ENCODE measurements at regions not wholly inside any gene's neighbourhood (a gene's known extent, or its start where the extent isn't known, plus 50 kb on each side); places are given as distances from the start of the nearest gene placed in this dataset.

DNA sequence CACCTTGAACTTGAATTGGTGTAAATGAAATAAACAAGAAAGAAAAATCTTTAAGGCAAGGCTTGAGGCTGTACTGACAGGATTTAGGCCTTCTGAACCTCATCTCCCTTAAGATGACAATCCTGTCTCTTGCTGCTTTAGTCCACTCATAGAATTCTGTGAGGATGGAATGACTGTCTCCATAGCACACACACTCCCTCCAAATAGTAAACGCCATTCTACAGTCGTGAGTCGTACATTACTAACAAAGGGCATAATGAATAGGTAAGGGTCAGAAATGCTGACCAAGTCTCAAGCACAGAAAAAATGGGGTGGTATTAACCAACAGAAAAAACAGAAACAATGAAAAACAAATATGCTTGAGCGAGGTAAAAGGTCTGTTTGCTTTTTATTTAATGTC, 71.8 kb upstream of the SIMC1 start:
- no peak for TF ChIP-seq ZNF70 (CRISPR knock-in tag; IDR thresholded peaks at IDR 0.05)
- TF ChIP-seq, protein P1, sequence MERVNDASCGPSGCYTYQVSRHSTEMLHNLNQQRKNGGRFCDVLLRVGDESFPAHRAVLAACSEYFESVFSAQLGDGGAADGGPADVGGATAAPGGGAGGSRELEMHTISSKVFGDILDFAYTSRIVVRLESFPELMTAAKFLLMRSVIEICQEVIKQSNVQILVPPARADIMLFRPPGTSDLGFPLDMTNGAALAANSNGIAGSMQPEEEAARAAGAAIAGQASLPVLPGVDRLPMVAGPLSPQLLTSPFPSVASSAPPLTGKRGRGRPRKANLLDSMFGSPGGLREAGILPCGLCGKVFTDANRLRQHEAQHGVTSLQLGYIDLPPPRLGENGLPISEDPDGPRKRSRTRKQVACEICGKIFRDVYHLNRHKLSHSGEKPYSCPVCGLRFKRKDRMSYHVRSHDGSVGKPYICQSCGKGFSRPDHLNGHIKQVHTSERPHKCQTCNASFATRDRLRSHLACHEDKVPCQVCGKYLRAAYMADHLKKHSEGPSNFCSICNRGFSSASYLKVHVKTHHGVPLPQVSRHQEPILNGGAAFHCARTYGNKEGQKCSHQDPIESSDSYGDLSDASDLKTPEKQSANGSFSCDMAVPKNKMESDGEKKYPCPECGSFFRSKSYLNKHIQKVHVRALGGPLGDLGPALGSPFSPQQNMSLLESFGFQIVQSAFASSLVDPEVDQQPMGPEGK (CRISPR knock-in tag; IDR thresholded peaks at IDR 0.05; ENCODE audit: borderline replicate concordance), result no peak
- no peak for TF ChIP-seq ZNF565 (CRISPR knock-in tag; conservative IDR thresholded peaks at IDR 0.05; ENCODE audit: low read depth)
- peak; percentile 90 for ATAC-seq

GRCh38 chr5:176167800-176168199, 70.4 kb upstream of the SIMC1 start:
- TF ChIP-seq, protein P2, sequence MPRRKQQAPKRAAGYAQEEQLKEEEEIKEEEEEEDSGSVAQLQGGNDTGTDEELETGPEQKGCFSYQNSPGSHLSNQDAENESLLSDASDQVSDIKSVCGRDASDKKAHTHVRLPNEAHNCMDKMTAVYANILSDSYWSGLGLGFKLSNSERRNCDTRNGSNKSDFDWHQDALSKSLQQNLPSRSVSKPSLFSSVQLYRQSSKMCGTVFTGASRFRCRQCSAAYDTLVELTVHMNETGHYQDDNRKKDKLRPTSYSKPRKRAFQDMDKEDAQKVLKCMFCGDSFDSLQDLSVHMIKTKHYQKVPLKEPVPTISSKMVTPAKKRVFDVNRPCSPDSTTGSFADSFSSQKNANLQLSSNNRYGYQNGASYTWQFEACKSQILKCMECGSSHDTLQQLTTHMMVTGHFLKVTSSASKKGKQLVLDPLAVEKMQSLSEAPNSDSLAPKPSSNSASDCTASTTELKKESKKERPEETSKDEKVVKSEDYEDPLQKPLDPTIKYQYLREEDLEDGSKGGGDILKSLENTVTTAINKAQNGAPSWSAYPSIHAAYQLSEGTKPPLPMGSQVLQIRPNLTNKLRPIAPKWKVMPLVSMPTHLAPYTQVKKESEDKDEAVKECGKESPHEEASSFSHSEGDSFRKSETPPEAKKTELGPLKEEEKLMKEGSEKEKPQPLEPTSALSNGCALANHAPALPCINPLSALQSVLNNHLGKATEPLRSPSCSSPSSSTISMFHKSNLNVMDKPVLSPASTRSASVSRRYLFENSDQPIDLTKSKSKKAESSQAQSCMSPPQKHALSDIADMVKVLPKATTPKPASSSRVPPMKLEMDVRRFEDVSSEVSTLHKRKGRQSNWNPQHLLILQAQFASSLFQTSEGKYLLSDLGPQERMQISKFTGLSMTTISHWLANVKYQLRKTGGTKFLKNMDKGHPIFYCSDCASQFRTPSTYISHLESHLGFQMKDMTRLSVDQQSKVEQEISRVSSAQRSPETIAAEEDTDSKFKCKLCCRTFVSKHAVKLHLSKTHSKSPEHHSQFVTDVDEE (CRISPR knock-in tag; IDR thresholded peaks at IDR 0.05), result no peak
- TF ChIP-seq POU6F1 (CRISPR knock-in tag; IDR thresholded peaks at IDR 0.05; ENCODE audit: borderline replicate concordance, low read depth), result no peak
- TF ChIP-seq TOX (CRISPR knock-in tag; IDR thresholded peaks at IDR 0.05; ENCODE audit: borderline replicate concordance), result no peak
- TF ChIP-seq SNAI2 (CRISPR knock-in tag; IDR thresholded peaks at IDR 0.05), result no peak
- TF ChIP-seq, protein P3, sequence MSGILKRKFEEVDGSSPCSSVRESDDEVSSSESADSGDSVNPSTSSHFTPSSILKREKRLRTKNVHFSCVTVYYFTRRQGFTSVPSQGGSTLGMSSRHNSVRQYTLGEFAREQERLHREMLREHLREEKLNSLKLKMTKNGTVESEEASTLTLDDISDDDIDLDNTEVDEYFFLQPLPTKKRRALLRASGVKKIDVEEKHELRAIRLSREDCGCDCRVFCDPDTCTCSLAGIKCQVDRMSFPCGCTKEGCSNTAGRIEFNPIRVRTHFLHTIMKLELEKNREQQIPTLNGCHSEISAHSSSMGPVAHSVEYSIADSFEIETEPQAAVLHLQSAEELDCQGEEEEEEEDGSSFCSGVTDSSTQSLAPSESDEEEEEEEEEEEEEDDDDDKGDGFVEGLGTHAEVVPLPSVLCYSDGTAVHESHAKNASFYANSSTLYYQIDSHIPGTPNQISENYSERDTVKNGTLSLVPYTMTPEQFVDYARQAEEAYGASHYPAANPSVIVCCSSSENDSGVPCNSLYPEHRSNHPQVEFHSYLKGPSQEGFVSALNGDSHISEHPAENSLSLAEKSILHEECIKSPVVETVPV (CRISPR knock-in tag; IDR thresholded peaks at IDR 0.05), result no peak
- TF ChIP-seq, protein P1 (CRISPR knock-in tag; IDR thresholded peaks at IDR 0.05; ENCODE audit: borderline replicate concordance), result no peak
- TF ChIP-seq CSDC2 (CRISPR knock-in tag; IDR thresholded peaks at IDR 0.05), result no peak
- no peak for TF ChIP-seq PPARA (CRISPR knock-in tag; IDR thresholded peaks at IDR 0.05; ENCODE audit: borderline replicate concordance)
- TF ChIP-seq ZNF8 (CRISPR knock-in tag; IDR thresholded peaks at IDR 0.05), result no peak
- TF ChIP-seq CREB5 (CRISPR knock-in tag; IDR thresholded peaks at IDR 0.05; ENCODE audit: low read depth), result no peak
- no peak for TF ChIP-seq BACH2 (CRISPR knock-in tag; IDR thresholded peaks at IDR 0.05; ENCODE audit: borderline replicate concordance)
- no peak for TF ChIP-seq OSR1 (CRISPR knock-in tag; IDR thresholded peaks at IDR 0.05)
- ATAC-seq, result no peak

- TF ChIP-seq RARB (CRISPR knock-in tag; IDR thresholded peaks at IDR 0.05) (no peak), ZFP3 (CRISPR knock-in tag; IDR thresholded peaks at IDR 0.05) (no peak), ESRRG (CRISPR knock-in tag; IDR thresholded peaks at IDR 0.05) (no peak), CSDC2 (CRISPR knock-in tag; IDR thresholded peaks at IDR 0.05) (no peak), TOX (CRISPR knock-in tag; IDR thresholded peaks at IDR 0.05; ENCODE audit: borderline replicate concordance) (no peak), POU6F1 (CRISPR knock-in tag; IDR thresholded peaks at IDR 0.05; ENCODE audit: borderline replicate concordance, low read depth) (no peak), TCF4 (CRISPR knock-in tag; IDR thresholded peaks at IDR 0.05; ENCODE audit: borderline replicate concordance) (no peak), ARNTL (CRISPR knock-in tag; IDR thresholded peaks at IDR 0.05; ENCODE audit: borderline replicate concordance, low read depth) (no peak), ZNF565 (CRISPR knock-in tag; conservative IDR thresholded peaks at IDR 0.05; ENCODE audit: low read depth) (no peak), ZNF70 (CRISPR knock-in tag; IDR thresholded peaks at IDR 0.05) (no peak)
- TF ChIP-seq, protein P2 (CRISPR knock-in tag; IDR thresholded peaks at IDR 0.05), result no peak
- ATAC-seq, result no peak
Measured at GRCh38 chr5:176169393-176170063, 68.7 kb upstream of the SIMC1 start.

Measured in SK-N-SH treated with all-trans-retinoic acid at 6 μM for 48 hours (cell line).